ENCODE measurements at regions not wholly inside any gene's neighbourhood (a gene's known extent, or its start where the extent isn't known, plus 50 kb on each side); places are given as distances from the start of the nearest gene placed in this dataset.

DNA sequence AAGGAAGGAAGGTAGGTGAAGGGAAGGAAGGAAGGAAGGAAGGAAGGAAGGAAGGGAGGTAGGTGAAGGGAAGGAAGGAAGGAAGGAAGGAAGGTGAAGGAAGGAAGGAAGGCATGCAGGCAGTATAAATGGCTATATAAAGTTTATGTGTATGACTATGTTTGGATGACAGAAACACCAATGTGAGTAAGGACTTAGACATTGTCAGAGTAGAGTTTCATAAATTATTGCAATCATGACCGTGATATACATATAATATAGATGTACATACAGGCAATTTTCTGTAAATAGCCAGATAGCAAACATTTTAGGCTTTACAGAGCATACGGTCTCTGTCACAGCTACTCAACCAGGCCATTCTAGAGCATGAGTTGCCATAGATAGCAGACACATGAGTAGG lies 133.8 kb upstream of the AKR1E2 start:
- no peak overlapping the region for H3K4me3 Mint-ChIP-seq
- H3K4me1 Mint-ChIP-seq: peaks cover 16% of the 10 kb centered on the region
- H3K27ac Mint-ChIP-seq: no peak overlapping the region
- H3K36me3 Mint-ChIP-seq: no peaks in the 10 kb centered on the region
- DNase-seq (ENCODE audit: low spot score in 2 of 2, unreplicated experiment in 2 of 2): no peak
- TF ChIP-seq, protein P1, sequence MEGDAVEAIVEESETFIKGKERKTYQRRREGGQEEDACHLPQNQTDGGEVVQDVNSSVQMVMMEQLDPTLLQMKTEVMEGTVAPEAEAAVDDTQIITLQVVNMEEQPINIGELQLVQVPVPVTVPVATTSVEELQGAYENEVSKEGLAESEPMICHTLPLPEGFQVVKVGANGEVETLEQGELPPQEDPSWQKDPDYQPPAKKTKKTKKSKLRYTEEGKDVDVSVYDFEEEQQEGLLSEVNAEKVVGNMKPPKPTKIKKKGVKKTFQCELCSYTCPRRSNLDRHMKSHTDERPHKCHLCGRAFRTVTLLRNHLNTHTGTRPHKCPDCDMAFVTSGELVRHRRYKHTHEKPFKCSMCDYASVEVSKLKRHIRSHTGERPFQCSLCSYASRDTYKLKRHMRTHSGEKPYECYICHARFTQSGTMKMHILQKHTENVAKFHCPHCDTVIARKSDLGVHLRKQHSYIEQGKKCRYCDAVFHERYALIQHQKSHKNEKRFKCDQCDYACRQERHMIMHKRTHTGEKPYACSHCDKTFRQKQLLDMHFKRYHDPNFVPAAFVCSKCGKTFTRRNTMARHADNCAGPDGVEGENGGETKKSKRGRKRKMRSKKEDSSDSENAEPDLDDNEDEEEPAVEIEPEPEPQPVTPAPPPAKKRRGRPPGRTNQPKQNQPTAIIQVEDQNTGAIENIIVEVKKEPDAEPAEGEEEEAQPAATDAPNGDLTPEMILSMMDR (IDR thresholded peaks at IDR 0.05; ENCODE audit: unreplicated experiment): no peak
- H3K27me3 Mint-ChIP-seq (ENCODE audit: low read depth): no peaks in the 10 kb centered on the region
- H3K9me3 Mint-ChIP-seq: peaks cover 8% of the 10 kb centered on the region

DNA sequence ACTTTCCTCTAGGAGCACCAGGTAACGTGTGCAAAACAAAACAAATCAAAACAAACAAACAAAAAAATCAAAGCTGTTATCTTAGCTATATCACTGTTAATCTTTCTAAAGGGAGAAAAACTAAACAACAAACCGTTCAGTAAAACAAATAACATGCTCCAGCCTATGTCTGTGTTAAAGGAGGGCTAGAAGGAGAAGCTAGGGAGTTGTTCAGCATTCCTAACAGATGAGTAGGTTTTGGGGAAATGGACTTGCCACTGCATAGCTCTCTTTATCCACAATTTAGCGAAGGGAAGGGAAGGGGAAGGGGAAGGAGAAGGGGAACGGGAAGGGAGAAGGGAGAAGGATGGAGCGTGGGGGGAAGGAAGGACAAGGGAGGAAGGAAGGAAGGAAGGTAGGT lies 134.2 kb upstream of the AKR1E2 start:
- H3K36me3 Mint-ChIP-seq: no peaks in the 10 kb centered on the region
- H3K9me3 Mint-ChIP-seq: peaks cover 8% of the 10 kb centered on the region
- H3K4me1 Mint-ChIP-seq: peaks cover 19% of the 10 kb centered on the region
- TF ChIP-seq, protein P1 (IDR thresholded peaks at IDR 0.05; ENCODE audit: unreplicated experiment): no peak
- H3K4me3 Mint-ChIP-seq: no peak overlapping the region
- no peak for DNase-seq (ENCODE audit: low spot score in 2 of 2, unreplicated experiment in 2 of 2)
- no peaks in the 10 kb centered on the region for H3K27me3 Mint-ChIP-seq (ENCODE audit: low read depth)
- H3K27ac Mint-ChIP-seq: no peak overlapping the region

DNA sequence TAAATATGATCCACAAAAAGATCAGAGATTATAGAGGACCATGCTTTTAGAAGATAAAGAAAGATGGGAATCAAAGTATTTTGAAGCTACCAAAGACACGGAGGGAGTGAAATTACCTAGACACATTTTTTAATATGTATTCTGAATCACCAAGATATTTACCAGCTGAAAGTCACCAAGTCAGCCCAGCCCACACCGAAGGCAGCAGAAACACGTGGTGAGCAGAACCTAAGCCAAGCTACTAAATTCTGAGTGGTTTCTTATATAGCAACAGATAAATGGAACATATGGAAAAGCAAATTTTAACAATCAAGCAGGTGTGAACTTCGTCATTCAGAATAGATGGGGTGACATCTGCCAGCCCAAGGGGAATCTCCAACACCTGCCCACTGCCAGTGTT lies 134.7 kb upstream of the AKR1E2 start:
- no peak for DNase-seq (ENCODE audit: low spot score in 2 of 2, unreplicated experiment in 2 of 2)
- TF ChIP-seq, protein P1 (IDR thresholded peaks at IDR 0.05; ENCODE audit: unreplicated experiment): no peak
- no peaks in the 10 kb centered on the region for H3K36me3 Mint-ChIP-seq
- no peak overlapping the region for H3K4me3 Mint-ChIP-seq
- no peaks in the 10 kb centered on the region for H3K27me3 Mint-ChIP-seq (ENCODE audit: low read depth)
- H3K9me3 Mint-ChIP-seq: peaks cover 8% of the 10 kb centered on the region
- H3K27ac Mint-ChIP-seq: no peak overlapping the region
- peaks cover 23% of the 10 kb centered on the region for H3K4me1 Mint-ChIP-seq

DNA sequence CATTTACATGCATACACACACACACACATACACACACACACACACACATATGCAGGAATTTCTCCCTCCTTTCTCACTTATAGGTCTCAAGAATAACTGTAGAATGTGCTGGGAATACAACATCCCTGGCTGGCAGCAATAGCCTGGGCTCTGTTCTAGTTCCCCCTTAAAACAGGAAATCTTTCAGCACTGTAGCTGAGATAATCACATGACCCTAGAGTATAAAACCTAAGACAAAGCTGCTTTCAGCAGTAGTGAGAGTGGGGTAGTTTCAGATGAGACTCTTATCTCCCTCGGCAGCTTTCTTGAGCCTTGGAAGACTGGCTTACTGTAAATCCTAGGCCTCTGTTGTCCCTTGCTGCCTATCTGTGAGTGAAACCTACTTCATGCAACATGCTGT lies 137.4 kb upstream of the AKR1E2 start:
- Mint-ChIP-seq H3K9me3 (peaks cover 8% of the 10 kb centered on the region), H3K4me1 (peaks cover 33% of the 10 kb centered on the region), H3K27me3 (ENCODE audit: low read depth) (no peaks in the 10 kb centered on the region), H3K4me3 (no peak overlapping the region), H3K36me3 (no peaks in the 10 kb centered on the region), H3K27ac (peak overlapping the region; percentile 24)
- DNase-seq (ENCODE audit: low spot score in 2 of 2, unreplicated experiment in 2 of 2): no peak
- TF ChIP-seq, protein P1 (IDR thresholded peaks at IDR 0.05; ENCODE audit: unreplicated experiment): no peak

DNA sequence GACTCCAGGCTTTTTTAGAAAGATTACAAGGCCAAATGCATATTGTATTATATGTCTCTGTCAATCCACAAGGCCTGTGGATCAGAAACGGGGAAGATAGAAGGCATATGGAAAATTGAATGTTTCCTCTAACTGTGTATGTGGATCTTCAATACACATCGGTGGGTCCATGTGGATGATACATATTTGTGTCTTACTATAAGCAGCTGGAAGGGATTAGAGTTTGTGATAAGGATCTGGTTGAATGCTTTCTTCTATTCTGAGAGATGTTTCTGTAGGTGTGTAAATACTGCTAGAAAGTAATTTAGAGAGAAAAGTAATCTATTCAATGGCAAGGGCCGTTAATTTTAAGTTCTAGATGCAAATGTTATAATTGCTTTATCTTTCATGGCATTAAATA lies 137.8 kb upstream of the AKR1E2 start:
- Mint-ChIP-seq H3K27me3 (ENCODE audit: low read depth) (no peaks in the 10 kb centered on the region), H3K27ac (no peak overlapping the region), H3K36me3 (no peaks in the 10 kb centered on the region), H3K4me1 (peaks cover 33% of the 10 kb centered on the region), H3K9me3 (peaks cover 5% of the 10 kb centered on the region), H3K4me3 (no peak overlapping the region)
- DNase-seq (ENCODE audit: low spot score in 2 of 2, unreplicated experiment in 2 of 2): no peak
- TF ChIP-seq, protein P1 (IDR thresholded peaks at IDR 0.05; ENCODE audit: unreplicated experiment): no peak

DNA sequence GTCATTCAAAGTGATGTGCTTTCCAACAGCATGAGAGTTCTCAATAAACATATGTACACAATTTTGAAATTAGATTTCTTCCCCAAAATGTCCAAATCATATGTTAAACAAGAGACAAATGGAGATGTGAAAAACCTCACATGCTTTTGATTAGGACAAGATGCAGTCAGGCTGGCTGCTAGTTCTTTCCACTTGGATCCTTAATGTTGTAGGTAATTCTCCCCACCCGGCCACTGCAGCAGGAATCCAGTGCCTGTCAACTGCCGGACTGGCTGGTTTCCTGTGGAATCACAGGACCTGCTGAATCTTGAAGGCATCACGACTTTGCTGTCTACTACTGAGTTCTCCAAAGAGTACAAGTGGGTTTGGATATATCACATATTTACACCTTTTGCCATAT lies 138.6 kb upstream of the AKR1E2 start:
- Mint-ChIP-seq H3K9me3 (peaks cover 5% of the 10 kb centered on the region), H3K4me1 (peaks cover 33% of the 10 kb centered on the region), H3K4me3 (no peak overlapping the region), H3K27me3 (ENCODE audit: low read depth) (no peaks in the 10 kb centered on the region), H3K36me3 (no peaks in the 10 kb centered on the region), H3K27ac (no peak overlapping the region)
- no peak for DNase-seq (ENCODE audit: low spot score in 2 of 2, unreplicated experiment in 2 of 2)
- TF ChIP-seq, protein P1 (IDR thresholded peaks at IDR 0.05; ENCODE audit: unreplicated experiment): no peak
